MM.1S (cell line): ENCODE measurements at regions not wholly inside any gene's neighbourhood (a gene's known extent, or its start where the extent isn't known, plus 50 kb on each side); places are given as distances from the start of the nearest gene placed in this dataset.

Experiments
- DNase-seq: peaks from one replicate; pipeline ENCODE4 v3.0.0-alpha.2; 2015
- H2AFZ ChIP-seq: fragments of 300-600 bp; sonication (generic); 2 replicates; pipeline ENCODE4 v1.6.0; 2016; ENCODE audit warnings: antibody characterized with exemption, low read length
- H3F3A ChIP-seq: fragments of 300-600 bp; sonication (generic); 2 replicates; pipeline ENCODE4 v1.6.1; 2016; ENCODE audit warnings: mild to moderate bottlenecking, antibody characterized with exemption, low read length, moderate library complexity, mixed read lengths; ENCODE audit not compliant: insufficient read depth
- H3K27ac ChIP-seq: fragments of 300-600 bp; sonication (generic); 2 replicates; pipeline ENCODE4 v1.5.1; 2016; ENCODE audit warnings: mild to moderate bottlenecking, low read length
- H3K27me3 ChIP-seq: fragments of 300-600 bp; sonication (generic); replicated peaks from 2 replicates; pipeline ENCODE4 v1.6.0; 2016; ENCODE audit warnings: low read length; ENCODE audit not compliant: insufficient read depth
- H3K36me3 ChIP-seq: fragments of 300-600 bp; sonication (generic); replicated peaks from 2 replicates; pipeline ENCODE4 v1.6.1; 2016; ENCODE audit warnings: mild to moderate bottlenecking, low read length, mixed read lengths; ENCODE audit not compliant: insufficient read depth
- H3K4me1 ChIP-seq: fragments of 300-600 bp; sonication (generic); 2 replicates; pipeline ENCODE4 v1.6.1; 2016; ENCODE audit warnings: low read length, mixed read lengths
- H3K4me2 ChIP-seq: fragments of 300-600 bp; sonication (generic); 2 replicates; pipeline ENCODE4 v1.6.0; 2016; ENCODE audit warnings: low read depth, low read length
- H3K4me3 ChIP-seq: fragments of 300-600 bp; sonication (generic); 2 replicates; pipeline ENCODE4 v1.5.1; 2016; ENCODE audit warnings: low read length, mixed read lengths
- H3K79me2 ChIP-seq: fragments of 300-600 bp; sonication (generic); 2 replicates; pipeline ENCODE4 v1.6.1; 2016; ENCODE audit warnings: mixed run types, low read length, mixed read lengths
- H3K9ac ChIP-seq: fragments of 300-600 bp; sonication (generic); 2 replicates; pipeline ENCODE4 v1.6.1; 2016; ENCODE audit warnings: low read length, mixed read lengths
- H3K9me2 ChIP-seq: fragments of 300-600 bp; sonication (generic); replicated peaks from 2 replicates; pipeline ENCODE4 v1.6.1; 2016; ENCODE audit warnings: mild to moderate bottlenecking, low read length, mixed read lengths; ENCODE audit not compliant: insufficient read depth
- H3K9me3 ChIP-seq: fragments of 300-600 bp; sonication (generic); replicated peaks from 2 replicates; pipeline ENCODE4 v1.6.1; 2016; ENCODE audit warnings: mild to moderate bottlenecking, low read length, mixed read lengths; ENCODE audit not compliant: insufficient read depth
- H4K20me1 ChIP-seq: fragments of 300-600 bp; sonication (generic); 2 replicates; pipeline ENCODE4 v1.6.1; 2016; ENCODE audit warnings: mild to moderate bottlenecking, low read length, moderate library complexity, mixed read lengths; ENCODE audit not compliant: insufficient read depth
- EZH2 ChIP-seq: fragments of 300-600 bp; sonication (generic); optimal IDR thresholded peaks from 2 replicates; pipeline ENCODE3; 2017; ENCODE audit warnings: low read depth, mild to moderate bottlenecking, antibody characterized with exemption, low read length, mixed read lengths
- EZH2phosphoT487 ChIP-seq: fragments of 300-600 bp; sonication (generic); IDR thresholded peaks from 2 replicates; pipeline ENCODE4 v1.6.1; 2018; ENCODE audit warnings: antibody characterized with exemption, low read length
- TF ChIP-seq, protein P1 (sequence below): fragments of 300-600 bp; sonication (generic); IDR thresholded peaks from 2 replicates; pipeline ENCODE4 v1.5.1; 2016; ENCODE audit warnings: antibody characterized with exemption, low read length, mixed read lengths

DNA sequence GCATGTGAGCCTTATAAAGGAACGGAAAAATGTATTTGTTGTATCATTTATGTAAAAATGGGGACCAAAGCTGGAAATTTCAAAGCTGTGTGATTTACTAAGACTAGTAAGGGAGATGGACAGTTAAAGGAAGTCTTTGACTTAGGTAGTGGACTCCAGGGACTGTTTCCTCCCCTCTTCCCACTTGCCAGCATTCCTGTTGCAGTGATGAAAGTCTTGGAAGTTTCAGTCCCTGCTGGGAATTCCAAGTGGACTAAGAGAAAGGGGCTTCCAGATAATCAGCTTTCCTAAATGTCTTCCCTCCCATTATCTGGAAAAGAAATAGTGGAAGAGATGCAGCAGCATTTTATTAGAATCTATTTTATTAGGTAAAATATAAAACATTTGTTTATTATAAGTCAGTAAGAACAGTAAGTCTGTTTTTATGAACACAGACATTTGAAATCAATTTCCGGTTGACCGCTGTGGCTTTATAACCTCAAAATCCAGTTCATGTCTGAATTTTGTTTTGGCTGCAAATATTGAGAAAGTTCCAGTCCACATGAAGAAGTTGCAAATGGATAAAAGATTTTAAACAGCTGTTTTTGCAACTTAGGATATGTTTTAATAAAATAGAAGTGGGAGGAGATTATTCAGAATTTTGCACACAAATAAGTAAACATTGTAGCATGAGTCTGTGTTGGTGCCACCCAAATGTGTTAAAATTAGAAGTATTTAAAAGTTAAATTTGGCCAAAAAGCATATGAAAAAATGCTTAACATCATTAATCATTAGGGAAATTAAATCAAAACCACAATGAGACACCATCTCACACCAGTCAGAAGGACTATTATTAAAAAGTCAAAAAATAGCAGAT lies 141.8 kb downstream of the IL20RB start:
- DNase-seq: no peak
- Histone ChIP-seq H3K9ac (no peak overlapping the region), H3F3A (no peaks in the 10 kb centered on the region), H2AFZ (no peak overlapping the region), H3K9me3 (no peaks in the 10 kb centered on the region), H3K27me3 (no peaks in the 10 kb centered on the region), H3K79me2 (no peaks in the 10 kb centered on the region), H3K4me1 (no peaks in the 10 kb centered on the region), H3K4me3 (no peak overlapping the region), H3K36me3 (no peaks in the 10 kb centered on the region), H3K9me2 (no peaks in the 10 kb centered on the region), H3K27ac (no peak overlapping the region), H4K20me1 (no peaks in the 10 kb centered on the region), H3K4me2 (no peak overlapping the region)
- TF ChIP-seq EZH2phosphoT487 (no peak), EZH2 (no peak)
- TF ChIP-seq, protein P1, sequence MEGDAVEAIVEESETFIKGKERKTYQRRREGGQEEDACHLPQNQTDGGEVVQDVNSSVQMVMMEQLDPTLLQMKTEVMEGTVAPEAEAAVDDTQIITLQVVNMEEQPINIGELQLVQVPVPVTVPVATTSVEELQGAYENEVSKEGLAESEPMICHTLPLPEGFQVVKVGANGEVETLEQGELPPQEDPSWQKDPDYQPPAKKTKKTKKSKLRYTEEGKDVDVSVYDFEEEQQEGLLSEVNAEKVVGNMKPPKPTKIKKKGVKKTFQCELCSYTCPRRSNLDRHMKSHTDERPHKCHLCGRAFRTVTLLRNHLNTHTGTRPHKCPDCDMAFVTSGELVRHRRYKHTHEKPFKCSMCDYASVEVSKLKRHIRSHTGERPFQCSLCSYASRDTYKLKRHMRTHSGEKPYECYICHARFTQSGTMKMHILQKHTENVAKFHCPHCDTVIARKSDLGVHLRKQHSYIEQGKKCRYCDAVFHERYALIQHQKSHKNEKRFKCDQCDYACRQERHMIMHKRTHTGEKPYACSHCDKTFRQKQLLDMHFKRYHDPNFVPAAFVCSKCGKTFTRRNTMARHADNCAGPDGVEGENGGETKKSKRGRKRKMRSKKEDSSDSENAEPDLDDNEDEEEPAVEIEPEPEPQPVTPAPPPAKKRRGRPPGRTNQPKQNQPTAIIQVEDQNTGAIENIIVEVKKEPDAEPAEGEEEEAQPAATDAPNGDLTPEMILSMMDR: no peak

DNA sequence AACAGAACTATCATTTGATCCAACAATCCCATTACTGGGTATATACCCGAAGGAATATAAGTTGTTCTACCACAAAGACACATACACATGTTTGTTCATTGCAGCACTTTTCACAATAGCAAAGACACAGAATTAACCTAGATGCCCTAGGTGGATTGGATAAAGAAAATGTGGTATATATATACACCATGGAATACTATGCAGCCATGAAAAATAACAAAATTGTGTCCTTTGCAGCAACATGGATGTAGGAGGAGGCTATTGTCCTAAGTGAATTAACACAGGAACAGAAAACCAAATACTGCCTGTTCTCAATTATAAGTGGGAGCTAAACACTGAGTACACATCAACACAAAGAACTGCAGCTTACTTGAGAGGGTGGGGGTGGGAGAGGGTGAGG lies 142.5 kb downstream of the IL20RB start:
- no peak overlapping the region for H3K9ac ChIP-seq
- no peak for DNase-seq
- no peaks in the 10 kb centered on the region for H3K4me1 ChIP-seq
- H3K4me2 ChIP-seq: no peak overlapping the region
- H3K4me3 ChIP-seq: no peak overlapping the region
- H3K27ac ChIP-seq: no peak overlapping the region
- H2AFZ ChIP-seq: no peak overlapping the region
- TF ChIP-seq, protein P1: no peak
- TF ChIP-seq EZH2: no peak
- no peak for TF ChIP-seq EZH2phosphoT487
- H3F3A ChIP-seq: no peaks in the 10 kb centered on the region
- no peaks in the 10 kb centered on the region for H3K79me2 ChIP-seq
- H3K27me3 ChIP-seq: no peaks in the 10 kb centered on the region
- no peaks in the 10 kb centered on the region for H4K20me1 ChIP-seq
- no peaks in the 10 kb centered on the region for H3K36me3 ChIP-seq
- no peaks in the 10 kb centered on the region for H3K9me3 ChIP-seq
- H3K9me2 ChIP-seq: no peaks in the 10 kb centered on the region

DNA sequence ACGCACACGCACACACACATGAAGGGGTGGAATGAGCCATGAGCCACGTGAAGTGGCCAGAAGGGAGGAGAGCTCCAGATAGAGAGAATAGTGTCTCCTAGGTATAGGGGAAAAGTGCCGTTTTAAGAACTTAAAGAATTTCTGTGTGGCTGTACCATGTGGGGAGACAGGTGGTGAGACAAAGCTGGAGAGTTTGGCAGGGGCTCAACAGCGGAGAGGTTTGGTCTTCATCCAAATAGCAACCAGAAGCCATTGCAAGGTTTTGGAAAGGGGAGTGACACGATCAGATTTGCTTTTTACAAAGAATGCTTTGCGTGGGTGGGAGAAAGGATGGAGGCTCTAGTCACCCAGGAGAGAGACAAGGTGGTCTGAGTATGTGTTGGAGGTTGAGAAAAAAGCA lies 146.0 kb downstream of the IL20RB start:
- H3K27me3 ChIP-seq: no peaks in the 10 kb centered on the region
- no peak for DNase-seq
- H3K4me3 ChIP-seq: no peak overlapping the region
- H3K9ac ChIP-seq: no peak overlapping the region
- no peaks in the 10 kb centered on the region for H3K4me1 ChIP-seq
- TF ChIP-seq EZH2: no peak
- no peaks in the 10 kb centered on the region for H3K36me3 ChIP-seq
- no peaks in the 10 kb centered on the region for H4K20me1 ChIP-seq
- H3K9me3 ChIP-seq: no peaks in the 10 kb centered on the region
- H3F3A ChIP-seq: no peaks in the 10 kb centered on the region
- no peak overlapping the region for H3K4me2 ChIP-seq
- H3K79me2 ChIP-seq: no peaks in the 10 kb centered on the region
- H2AFZ ChIP-seq: no peak overlapping the region
- H3K9me2 ChIP-seq: no peaks in the 10 kb centered on the region
- no peak overlapping the region for H3K27ac ChIP-seq
